Epithelial cell of esophagus (primary cell): ENCODE measurements at regions not wholly inside any gene's neighbourhood (a gene's known extent, or its start where the extent isn't known, plus 50 kb on each side); places are given as distances from the start of the nearest gene placed in this dataset.

Experiments
- DNase-seq: peaks from one replicate; pipeline ENCODE4 v3.0.0; 2010; ENCODE audit warnings: low read depth
- H3K4me3 ChIP-seq: 2 replicates; pipeline ENCODE4 v1.5.1; 2011; ENCODE audit warnings: mild to moderate bottlenecking, low read length, control low read depth
- CTCF ChIP-seq: IDR thresholded peaks from 2 replicates; pipeline ENCODE4 v1.5.1; 2011; ENCODE audit warnings: low read depth, mild to moderate bottlenecking, low read length, control low read depth, inconsistent platforms; ENCODE audit not compliant: insufficient read depth; ENCODE audit errors: missing control alignments

DNA sequence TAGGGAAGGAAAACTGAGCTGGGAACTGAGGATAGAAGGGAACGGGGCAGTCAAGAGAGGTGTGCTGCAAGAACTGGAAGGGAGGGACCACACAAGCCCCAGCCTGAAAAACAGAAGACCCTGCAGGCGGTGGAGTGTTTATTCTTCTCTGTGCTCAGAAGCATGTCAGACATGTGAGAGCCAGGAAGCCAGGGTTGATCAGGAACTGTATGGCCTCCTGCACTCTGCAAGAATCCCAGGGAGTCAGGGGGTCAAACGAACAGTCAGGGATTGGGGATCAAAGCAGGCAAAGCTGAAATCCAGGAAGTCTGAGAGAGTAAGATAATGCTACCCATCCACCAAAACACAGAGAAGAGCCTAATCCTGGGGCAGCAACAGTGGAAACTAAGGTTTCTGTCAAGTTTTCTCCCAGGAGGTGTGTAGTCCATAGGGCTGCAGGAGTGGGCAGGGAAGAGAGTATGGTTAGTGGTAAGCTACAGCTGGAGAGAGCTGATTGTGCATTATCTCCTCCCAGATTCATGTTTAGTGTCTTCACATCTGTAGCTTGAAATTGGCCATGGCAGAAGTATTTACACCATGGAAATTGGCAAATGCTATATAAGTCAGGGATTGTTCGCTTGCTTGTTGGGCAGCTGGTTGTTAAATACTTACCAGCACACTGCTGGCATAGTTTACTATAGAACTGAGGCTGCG, 115.4 kb upstream of the SLC44A1 start:
- TF ChIP-seq CTCF, result no peak
- no peak for DNase-seq
- no peak overlapping the region for H3K4me3 ChIP-seq

- no peak for TF ChIP-seq CTCF
- no peak for DNase-seq
- no peak overlapping the region for H3K4me3 ChIP-seq
These were observed 114.7 kb upstream of the SLC44A1 start for GRCh38 chr9:105129731-105130130.

DNA sequence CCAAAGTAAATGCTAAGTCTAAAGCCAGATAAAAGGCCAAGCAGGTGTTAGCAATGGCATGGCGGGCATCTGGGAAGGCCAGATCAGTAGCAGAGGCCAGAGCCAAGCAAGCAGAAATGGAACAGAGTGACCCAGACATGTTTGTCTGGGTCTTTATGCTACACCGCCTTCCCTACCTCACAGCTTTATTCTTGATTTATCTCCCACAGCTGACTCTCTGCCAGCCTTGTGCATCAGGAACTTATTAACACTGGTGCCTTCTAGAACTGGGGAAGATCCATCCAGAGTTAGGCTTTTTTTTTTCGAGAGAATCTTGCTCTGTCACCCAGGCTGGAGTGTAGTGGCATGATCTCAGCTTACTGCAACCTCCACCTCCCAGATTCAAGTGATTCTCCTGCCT, 112.5 kb upstream of the SLC44A1 start:
- no peak overlapping the region for H3K4me3 ChIP-seq
- TF ChIP-seq CTCF, result no peak
- DNase-seq, result no peak

DNA sequence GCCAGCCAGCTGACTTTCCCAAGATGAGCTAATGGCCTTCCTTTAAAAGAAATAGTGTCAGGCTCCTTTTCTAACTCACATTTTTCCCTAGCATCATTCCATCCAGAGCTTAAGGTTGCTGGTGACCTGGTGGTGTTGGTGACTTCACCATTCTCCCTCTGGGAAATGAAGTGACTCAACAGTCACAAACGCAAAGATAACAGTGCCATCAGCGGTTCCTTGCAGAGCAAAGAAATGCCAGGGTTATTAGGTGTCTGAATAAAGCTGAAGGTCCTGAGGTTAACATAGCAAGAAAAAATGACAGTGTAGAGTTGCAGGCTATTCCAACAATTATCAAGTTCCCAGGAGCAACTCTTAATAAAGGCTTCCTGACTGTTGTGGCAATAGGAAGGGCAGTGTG, 111.8 kb upstream of the SLC44A1 start:
- peak; percentile 55 for DNase-seq

GRCh38 chr9:105138306-105138801, 106.1 kb upstream of the SLC44A1 start:
- no peak for TF ChIP-seq CTCF
- DNase-seq, result no peak
- no peak overlapping the region for H3K4me3 ChIP-seq

More for the DNA sequence above, 111.8 kb upstream of the SLC44A1 start:
- no peak overlapping the region for H3K4me3 ChIP-seq
- no peak for TF ChIP-seq CTCF

GRCh38 chr9:105141146-105141975, 103.1 kb upstream of the SLC44A1 start:
- no peak for DNase-seq
- no peak for TF ChIP-seq CTCF
- no peak overlapping the region for H3K4me3 ChIP-seq
